Gastrocnemius medialis (tissue), 4 donors: ENCODE measurements at regions not wholly inside any gene's neighbourhood (a gene's known extent, or its start where the extent isn't known, plus 50 kb on each side); places are given as distances from the start of the nearest gene placed in this dataset.
"Not testable (repeated sequence)": the region's sequence is repeated elsewhere in the genome, so short reads cannot be mapped to it uniquely, and the experiment has no call there.

Experiments used
- ATAC-seq, 2 donors: fragments of 150-250 bp; one replicate each; pipeline ENCODE4 v1.9.1; 2016
- DNase-seq, 2 donors: peaks; one replicate each; pipeline ENCODE4 v3.0.0-alpha.2; 2019
- H3K27ac ChIP-seq, 4 donors: fragments of 200-600 bp; sonication (generic); 1 replicate in 1 of 4; 2 replicates in 3 of 4; pipeline ENCODE4 v1.5.1; 2016 to 2018; ENCODE audit warnings: mild to moderate bottlenecking in 2 of 4, moderate library complexity in 1 of 4
- H3K27me3 ChIP-seq, 3 donors: fragments of 200-600 bp; sonication (generic) in 2 of 3; 1 replicate in 1 of 3; 2 replicates in 2 of 3; pipeline versions ENCODE4 v1.5.1 to v1.6.0; 2016 to 2019; ENCODE audit warnings: mild to moderate bottlenecking in 1 of 3, moderate library complexity in 1 of 3
- H3K36me3 ChIP-seq, 2 donors: fragments of 200-600 bp; sonication (generic) in 1 of 2; one replicate each; pipeline ENCODE4 v1.5.1; 2017 to 2018
- H3K4me1 ChIP-seq, 2 donors: fragments of 200-600 bp; sonication (generic) in 1 of 2; one replicate each; pipeline ENCODE4 v1.5.1; 2016 to 2017; ENCODE audit warnings: mild to moderate bottlenecking in 2 of 2
- H3K4me3 ChIP-seq, 4 donors: fragments of 200-600 bp; sonication (generic) in 3 of 4; 1 replicate in 1 of 4; 2 replicates in 3 of 4; pipeline ENCODE4 v1.5.1; 2016 to 2019; ENCODE audit warnings: mild to moderate bottlenecking in 2 of 4
- H3K9me3 ChIP-seq, 3 donors: fragments of 200-600 bp; sonication (generic) in 2 of 3; 1 replicate in 1 of 3; 2 replicates in 2 of 3; pipeline ENCODE4 v1.5.1; 2016 to 2019
- POLR2A ChIP-seq, 2 donors: fragments of 450-650 bp; IDR thresholded peaks; one replicate each; pipeline ENCODE4 v1.6.1; 2017; ENCODE audit warnings: antibody characterized with exemption in 2 of 2, mild to moderate bottlenecking in 2 of 2, moderate library complexity in 2 of 2
- in situ Hi-C, 4 donors: fragments of 200-750 bp; cut with MboI; loops; one replicate each; pipeline versions ENCODE4 v1.15.0 to v1.8.0; 2017; ENCODE audit warnings: low sequenced_read_pairs in 4 of 4
- intact Hi-C: fragments of 100-400 bp; cut with DNase I; formaldehyde crosslinking; loops from one replicate; pipeline ENCODE4 v1.15.1; 2023; ENCODE audit warnings: low total_unique reads
- TF ChIP-seq, protein P1 (sequence below), 5 experiments: fragments of 450-650 bp in 3 of 5; fragments of 200-600 bp in 2 of 5; sonication (generic) in 2 of 5; IDR thresholded peaks in 4 of 5; conservative IDR thresholded peaks in 1 of 5; 1 replicate in 4 of 5; 2 replicates in 1 of 5; pipeline ENCODE4 v1.5.1; 2016 to 2019; ENCODE audit warnings: antibody characterized with exemption in 5 of 5, mild to moderate bottlenecking in 3 of 5, moderate library complexity in 3 of 5

DNA sequence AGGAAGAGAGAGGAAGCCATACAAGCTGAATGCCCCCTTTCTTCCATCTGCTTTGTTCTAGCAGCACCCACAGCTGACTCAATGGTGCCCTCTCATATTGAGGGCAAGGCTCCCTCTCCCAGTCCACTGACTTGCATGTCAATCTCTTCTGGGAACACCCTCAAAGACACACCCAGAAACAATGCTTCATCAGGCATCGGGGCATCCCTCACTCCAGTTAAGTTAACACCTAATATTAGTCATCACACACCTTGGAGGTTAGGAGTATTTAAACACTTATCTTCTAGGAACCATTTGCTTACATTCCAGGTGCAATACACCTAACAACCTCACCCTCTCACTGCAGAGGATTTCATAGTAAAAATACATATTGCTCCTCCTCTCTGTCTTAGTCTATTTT lies 993.5 kb upstream of the DDX18 start:
- Histone ChIP-seq H3K27ac (no peak overlapping the region), H3K36me3 (no peaks in the 10 kb centered on the region), H3K9me3 (no peaks in the 10 kb centered on the region), H3K4me3 (no peak overlapping the region), H3K4me1 (no peaks in the 10 kb centered on the region), H3K27me3 (no peaks in the 10 kb centered on the region)
- no peak for DNase-seq
- TF ChIP-seq POLR2A (IDR thresholded peaks at IDR 0.05) = no peak
- TF ChIP-seq, protein P1, sequence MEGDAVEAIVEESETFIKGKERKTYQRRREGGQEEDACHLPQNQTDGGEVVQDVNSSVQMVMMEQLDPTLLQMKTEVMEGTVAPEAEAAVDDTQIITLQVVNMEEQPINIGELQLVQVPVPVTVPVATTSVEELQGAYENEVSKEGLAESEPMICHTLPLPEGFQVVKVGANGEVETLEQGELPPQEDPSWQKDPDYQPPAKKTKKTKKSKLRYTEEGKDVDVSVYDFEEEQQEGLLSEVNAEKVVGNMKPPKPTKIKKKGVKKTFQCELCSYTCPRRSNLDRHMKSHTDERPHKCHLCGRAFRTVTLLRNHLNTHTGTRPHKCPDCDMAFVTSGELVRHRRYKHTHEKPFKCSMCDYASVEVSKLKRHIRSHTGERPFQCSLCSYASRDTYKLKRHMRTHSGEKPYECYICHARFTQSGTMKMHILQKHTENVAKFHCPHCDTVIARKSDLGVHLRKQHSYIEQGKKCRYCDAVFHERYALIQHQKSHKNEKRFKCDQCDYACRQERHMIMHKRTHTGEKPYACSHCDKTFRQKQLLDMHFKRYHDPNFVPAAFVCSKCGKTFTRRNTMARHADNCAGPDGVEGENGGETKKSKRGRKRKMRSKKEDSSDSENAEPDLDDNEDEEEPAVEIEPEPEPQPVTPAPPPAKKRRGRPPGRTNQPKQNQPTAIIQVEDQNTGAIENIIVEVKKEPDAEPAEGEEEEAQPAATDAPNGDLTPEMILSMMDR (IDR thresholded peaks at IDR 0.05 in 4 of 5, conservative IDR thresholded peaks at IDR 0.05 in 1 of 5) = no peak
- ATAC-seq = no peak
- intact Hi-C loops = no loop called here
- in situ Hi-C loops = no loop called here

DNA sequence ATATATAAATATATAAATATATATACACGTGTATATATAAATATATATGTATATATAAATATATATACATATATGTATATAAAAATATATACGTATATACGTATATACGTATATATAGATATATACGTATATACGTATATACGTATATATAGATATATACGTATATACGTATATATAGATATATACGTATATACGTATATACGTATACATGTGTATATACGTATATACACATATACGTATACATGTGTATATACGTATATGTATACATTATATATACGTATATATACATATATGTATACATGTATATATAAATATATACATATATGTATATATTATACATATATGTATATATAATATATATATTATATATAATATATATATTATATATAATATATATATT lies 984.9 kb upstream of the DDX18 start:
- H3K27me3 ChIP-seq, H3K4me1 ChIP-seq, H3K4me3 ChIP-seq, DNase-seq, ATAC-seq, H3K36me3 ChIP-seq, H3K9me3 ChIP-seq, intact Hi-C loops, H3K27ac ChIP-seq, in situ Hi-C loops: not testable (repeated sequence)

DNA sequence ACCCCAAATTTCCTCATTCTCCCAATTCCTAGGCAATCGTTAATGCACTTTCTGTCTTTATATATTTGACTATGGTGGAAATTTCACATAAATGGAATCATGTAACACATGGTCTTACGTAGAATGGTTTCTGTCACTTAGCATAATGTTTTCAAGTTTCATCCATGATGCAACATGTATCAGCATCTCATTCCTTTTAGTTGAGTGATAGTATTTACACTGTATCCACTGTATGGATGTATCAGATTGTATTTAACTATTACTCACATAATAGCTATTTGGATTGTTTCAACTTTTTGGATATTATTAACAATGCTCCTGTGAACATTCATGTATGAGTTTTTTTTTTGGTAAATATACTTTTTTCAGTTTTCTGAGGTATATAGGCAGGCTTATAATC lies 982.3 kb upstream of the DDX18 start:
- H3K9me3 ChIP-seq = no peaks in the 10 kb centered on the region
- DNase-seq (no peak), ATAC-seq (no peak)
- no peaks in the 10 kb centered on the region for H3K27me3 ChIP-seq
- no peak overlapping the region for H3K27ac ChIP-seq
- in situ Hi-C loops (no loop called here), intact Hi-C loops (no loop called here)
- TF ChIP-seq, protein P1 (IDR thresholded peaks at IDR 0.05 in 4 of 5, conservative IDR thresholded peaks at IDR 0.05 in 1 of 5) = no peak
- TF ChIP-seq POLR2A (IDR thresholded peaks at IDR 0.05) = no peak
- H3K4me3 ChIP-seq = no peak overlapping the region
- H3K4me1 ChIP-seq = no peaks in the 10 kb centered on the region
- no peaks in the 10 kb centered on the region for H3K36me3 ChIP-seq

DNA sequence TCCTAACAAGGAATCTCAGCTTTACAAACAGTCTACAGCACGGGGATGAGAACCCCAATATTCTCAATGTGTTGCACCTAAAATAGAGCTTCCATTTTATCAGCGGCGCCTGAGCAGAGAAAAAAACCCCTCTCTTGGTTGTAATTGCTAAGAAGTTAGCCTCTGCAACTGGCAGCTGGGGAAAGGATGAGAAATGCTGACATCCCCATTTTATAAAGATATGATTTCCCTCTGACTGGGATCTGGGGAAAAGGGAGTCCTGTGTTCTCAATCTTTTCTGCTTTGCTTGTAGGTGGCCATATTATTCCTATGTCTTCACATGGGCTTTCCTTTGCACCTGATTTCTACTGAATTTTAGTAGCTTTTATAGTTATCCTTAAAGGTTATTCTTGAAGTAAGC lies 981.4 kb upstream of the DDX18 start:
- intact Hi-C loops (no loop called here), in situ Hi-C loops (no loop called here)
- ATAC-seq (no peak), DNase-seq (no peak)
- no peak overlapping the region for H3K4me3 ChIP-seq
- no peaks in the 10 kb centered on the region for H3K36me3 ChIP-seq
- no peak overlapping the region for H3K27ac ChIP-seq
- H3K9me3 ChIP-seq = no peaks in the 10 kb centered on the region
- H3K4me1 ChIP-seq = no peaks in the 10 kb centered on the region
- no peaks in the 10 kb centered on the region for H3K27me3 ChIP-seq
- no peak for TF ChIP-seq POLR2A (IDR thresholded peaks at IDR 0.05)
- TF ChIP-seq, protein P1 (IDR thresholded peaks at IDR 0.05 in 4 of 5, conservative IDR thresholded peaks at IDR 0.05 in 1 of 5) = no peak

DNA sequence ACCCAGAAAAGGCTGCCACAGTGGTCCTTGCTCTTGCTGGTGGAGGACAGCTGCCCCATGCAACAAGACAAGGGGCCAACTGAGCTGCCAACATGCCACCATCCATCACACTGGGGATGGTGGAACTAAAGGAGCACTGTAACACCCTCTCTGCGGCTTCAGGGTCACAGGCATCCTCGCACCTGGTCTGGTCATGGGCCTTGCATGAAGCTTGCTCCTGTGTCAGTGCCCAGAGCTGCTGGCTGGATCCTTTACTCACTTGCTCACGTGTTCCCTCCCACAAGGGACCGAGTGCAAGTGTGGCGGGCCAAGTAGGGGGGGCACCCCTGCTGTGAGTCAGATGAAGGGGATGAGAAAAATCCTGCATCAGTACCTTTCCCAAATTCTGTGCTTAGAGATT lies 972.3 kb upstream of the DDX18 start:
- peaks cover 0 to 4% (median 0%) of the 10 kb centered on the region in 3 donors for H3K9me3 ChIP-seq
- no peaks in the 10 kb centered on the region for H3K27me3 ChIP-seq
- H3K4me1 ChIP-seq = no peaks in the 10 kb centered on the region
- H3K4me3 ChIP-seq = no peak overlapping the region
- no peaks in the 10 kb centered on the region for H3K36me3 ChIP-seq
- H3K27ac ChIP-seq = no peak overlapping the region
- ATAC-seq = no peak
- in situ Hi-C loops = no loop called here
- TF ChIP-seq, protein P1 (IDR thresholded peaks at IDR 0.05 in 4 of 5, conservative IDR thresholded peaks at IDR 0.05 in 1 of 5) = no peak
- no peak for TF ChIP-seq POLR2A (IDR thresholded peaks at IDR 0.05)
- DNase-seq = no peak
- intact Hi-C loops = no loop called here
